Choroid plexus epithelial cell (primary cell): ENCODE measurements at regions not wholly inside any gene's neighbourhood (a gene's known extent, or its start where the extent isn't known, plus 50 kb on each side); places are given as distances from the start of the nearest gene placed in this dataset.

Source experiments
- DNase-seq: peaks from one replicate; pipeline ENCODE4 v3.0.0-alpha.2; 2010; ENCODE audit warnings: low read depth
- H3K4me3 ChIP-seq: 2 replicates; pipeline ENCODE4 v1.5.1; 2011; ENCODE audit warnings: low read depth, mild to moderate bottlenecking, control low read depth, low read length, moderate library complexity
- TF ChIP-seq, protein P1 (sequence below): conservative IDR thresholded peaks from 2 replicates; pipeline ENCODE4 v1.5.1; 2011; ENCODE audit warnings: low read depth, mild to moderate bottlenecking, control low read depth, inconsistent platforms, low read length, moderate library complexity

DNA sequence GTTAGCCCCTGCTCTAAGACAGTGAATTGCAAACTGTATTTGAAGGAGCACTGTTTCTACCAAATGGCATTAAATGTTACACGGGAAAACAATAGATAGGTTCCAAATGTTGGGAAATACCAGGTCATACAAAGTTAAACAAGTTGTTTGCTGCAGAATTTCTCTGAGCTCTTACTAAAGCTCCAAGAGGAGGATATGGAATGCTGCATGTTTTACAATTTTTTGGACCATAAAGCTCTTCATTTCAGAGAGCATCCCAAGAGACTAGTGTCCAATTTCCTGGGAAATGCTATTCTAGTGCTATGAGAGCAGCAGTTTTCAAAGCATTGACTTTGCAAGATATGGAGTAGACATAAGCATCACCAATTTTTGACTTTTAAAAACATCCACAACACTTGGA, 155.6 kb upstream of the CCDC68 start:
- DNase-seq, result no peak
- no peak overlapping the region for H3K4me3 ChIP-seq
- TF ChIP-seq, protein P1, sequence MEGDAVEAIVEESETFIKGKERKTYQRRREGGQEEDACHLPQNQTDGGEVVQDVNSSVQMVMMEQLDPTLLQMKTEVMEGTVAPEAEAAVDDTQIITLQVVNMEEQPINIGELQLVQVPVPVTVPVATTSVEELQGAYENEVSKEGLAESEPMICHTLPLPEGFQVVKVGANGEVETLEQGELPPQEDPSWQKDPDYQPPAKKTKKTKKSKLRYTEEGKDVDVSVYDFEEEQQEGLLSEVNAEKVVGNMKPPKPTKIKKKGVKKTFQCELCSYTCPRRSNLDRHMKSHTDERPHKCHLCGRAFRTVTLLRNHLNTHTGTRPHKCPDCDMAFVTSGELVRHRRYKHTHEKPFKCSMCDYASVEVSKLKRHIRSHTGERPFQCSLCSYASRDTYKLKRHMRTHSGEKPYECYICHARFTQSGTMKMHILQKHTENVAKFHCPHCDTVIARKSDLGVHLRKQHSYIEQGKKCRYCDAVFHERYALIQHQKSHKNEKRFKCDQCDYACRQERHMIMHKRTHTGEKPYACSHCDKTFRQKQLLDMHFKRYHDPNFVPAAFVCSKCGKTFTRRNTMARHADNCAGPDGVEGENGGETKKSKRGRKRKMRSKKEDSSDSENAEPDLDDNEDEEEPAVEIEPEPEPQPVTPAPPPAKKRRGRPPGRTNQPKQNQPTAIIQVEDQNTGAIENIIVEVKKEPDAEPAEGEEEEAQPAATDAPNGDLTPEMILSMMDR, result no peak

DNA sequence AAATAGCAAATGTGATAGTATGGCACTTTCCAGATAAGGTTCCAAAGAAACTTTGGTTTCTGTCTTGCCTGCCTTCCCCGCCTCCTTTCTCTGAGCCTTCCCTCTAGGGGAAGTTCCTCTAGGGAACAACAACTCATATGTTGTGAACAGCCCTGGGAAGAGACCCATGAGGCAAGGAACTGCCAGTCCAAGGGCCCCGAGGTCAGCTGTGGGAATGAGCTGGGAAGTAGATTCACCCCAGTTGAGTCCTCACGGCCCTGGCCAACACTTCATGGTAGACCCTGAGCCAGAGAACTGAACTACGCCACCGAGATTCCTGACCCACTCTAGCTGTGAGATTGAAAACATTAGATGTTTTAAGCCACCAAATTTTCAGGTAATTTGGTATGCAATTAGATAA, 154.5 kb upstream of the CCDC68 start:
- TF ChIP-seq, protein P1, result no peak
- no peak for DNase-seq
- H3K4me3 ChIP-seq, result no peak overlapping the region

DNA sequence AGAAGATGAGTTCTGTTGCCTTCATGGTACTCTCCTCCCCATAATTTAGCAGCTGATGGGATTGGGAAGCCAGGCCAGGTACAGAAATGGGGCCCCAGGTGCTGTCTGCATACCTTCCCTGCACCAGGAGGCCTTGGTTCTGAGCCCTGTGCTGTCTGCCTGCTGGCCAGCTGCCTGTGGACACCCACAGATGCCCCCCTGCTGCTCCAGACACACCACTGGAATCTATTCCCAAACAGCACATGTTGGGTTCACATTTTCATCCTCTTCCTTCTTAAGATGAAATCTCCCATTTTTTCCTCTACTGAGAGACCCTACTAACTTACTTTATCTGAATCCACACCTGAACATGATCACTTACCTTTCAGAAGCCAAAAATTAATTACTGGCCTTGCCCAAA, 152.0 kb upstream of the CCDC68 start:
- DNase-seq, result peak; percentile 66
- no peak overlapping the region for H3K4me3 ChIP-seq
- TF ChIP-seq, protein P1, result no peak

DNA sequence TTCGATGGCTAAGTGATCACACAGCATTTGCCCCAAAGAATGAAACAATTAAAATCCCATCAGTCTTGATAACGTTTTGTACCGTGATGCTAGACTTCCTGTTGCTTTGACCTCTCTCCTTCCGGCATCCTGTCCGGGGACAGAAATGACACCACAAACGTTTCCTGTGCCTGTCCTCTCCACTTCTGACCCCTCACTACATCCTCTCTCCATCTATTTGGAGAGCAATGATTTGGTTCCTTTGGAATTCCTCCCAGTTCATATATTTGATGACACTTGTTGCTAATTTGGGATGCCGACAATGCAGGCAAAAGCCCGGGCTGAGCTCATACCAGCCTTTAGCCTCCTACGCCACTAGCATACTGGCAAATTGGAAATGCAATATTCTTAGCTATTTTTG, 151.2 kb upstream of the CCDC68 start:
- H3K4me3 ChIP-seq, result no peak overlapping the region
- no peak for DNase-seq
- TF ChIP-seq, protein P1, result no peak

DNA sequence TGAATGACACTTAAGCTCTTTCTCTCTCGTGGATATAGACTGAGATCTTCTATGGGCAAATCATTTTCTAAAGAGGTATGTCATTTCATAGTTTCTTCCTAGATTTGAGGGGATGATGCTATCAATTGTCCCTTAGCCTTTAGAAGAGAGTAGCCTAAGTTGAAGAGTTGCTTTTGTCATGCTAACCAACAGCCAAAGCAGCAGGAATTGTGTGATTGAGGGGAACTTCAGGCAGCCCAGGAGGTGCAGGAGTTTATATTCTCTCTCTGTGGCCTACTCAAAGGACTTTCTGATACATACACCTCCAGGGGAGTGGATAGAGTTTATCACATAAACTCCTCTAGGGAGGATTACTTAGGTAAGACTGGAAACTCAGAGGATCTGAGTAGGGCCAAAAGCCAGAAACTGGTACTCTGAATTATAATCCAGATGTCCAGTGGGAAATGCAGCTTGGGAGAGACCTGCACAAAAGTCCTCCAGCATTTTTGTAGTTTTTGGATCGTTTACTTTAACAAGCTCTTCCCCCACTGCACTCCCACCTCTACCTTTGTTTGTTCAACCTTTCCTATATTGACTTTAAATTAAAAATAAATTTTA, 150.7 kb upstream of the CCDC68 start:
- DNase-seq, result no peak
- no peak overlapping the region for H3K4me3 ChIP-seq
- TF ChIP-seq, protein P1, result no peak

DNA sequence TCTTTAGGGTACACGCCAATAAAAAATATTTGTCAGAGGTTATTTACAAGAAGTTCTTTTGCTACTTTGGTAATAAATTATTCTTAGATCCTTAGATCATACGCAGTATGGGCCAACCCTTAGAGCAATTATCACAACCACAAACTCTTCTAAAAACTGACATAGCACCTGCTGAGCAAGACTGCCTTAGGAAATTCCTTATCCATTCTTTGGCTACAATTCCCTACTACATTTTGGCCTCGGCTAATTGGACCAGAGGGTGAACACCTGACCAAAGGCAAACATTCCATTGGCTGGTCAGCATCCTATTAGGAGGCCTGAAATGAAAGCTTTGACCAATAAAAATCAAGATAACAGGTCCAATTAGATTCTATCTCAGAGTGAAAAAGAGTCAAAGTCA, 147.6 kb upstream of the CCDC68 start:
- TF ChIP-seq, protein P1, result no peak

DNA sequence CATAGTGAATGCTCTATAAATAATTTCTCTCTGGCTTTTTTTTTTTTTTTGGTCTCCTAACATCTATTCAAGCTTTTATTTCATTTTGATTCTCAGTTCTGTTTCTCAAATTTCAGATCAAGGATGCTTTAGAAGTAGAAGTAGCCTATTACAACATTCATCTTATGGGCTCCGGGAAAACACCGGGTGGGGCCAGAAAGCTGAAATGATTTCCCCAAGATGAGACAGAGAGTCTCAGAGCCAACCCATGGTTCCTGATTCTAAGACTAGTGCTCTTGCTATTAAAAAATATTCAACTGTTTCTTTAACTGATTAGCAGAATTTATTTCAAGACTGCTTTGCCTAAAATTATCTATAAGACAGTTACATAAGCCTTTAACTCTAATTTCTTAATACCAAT, 147.2 kb upstream of the CCDC68 start:
- DNase-seq, result no peak
- TF ChIP-seq, protein P1, result no peak
- H3K4me3 ChIP-seq, result no peak overlapping the region

More for the DNA sequence above, 147.6 kb upstream of the CCDC68 start:
- no peak for DNase-seq
- H3K4me3 ChIP-seq, result no peak overlapping the region
